ENCODE measurements at regions not wholly inside any gene's neighbourhood (a gene's known extent, or its start where the extent isn't known, plus 50 kb on each side); places are given as distances from the start of the nearest gene placed in this dataset.

DNA sequence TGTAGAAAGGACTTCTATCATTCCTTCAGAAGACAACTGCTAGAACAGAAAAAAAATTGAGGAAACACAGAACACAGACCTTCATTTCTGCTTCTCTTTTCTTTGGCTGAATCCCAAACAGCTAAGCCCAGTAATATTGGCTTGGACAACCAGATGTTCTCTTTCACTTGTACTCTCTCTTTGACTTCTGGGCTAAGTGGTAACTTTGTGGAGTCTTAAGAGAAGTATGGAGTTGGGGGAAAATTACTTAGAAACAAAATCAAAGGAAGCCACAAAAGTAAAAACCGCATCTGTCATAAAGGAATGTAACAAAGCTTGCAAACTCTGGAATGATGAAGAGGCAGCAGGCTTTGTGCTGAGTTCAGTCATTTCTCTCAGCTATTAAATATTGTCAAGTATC, 587.5 kb downstream of the CBLN4 start:
- H3K36me3 Mint-ChIP-seq (ENCODE audit: insufficient read depth in 1 of 3, low read depth in 3 of 3), result peaks cover 3 to 14% (median 3%) of the 10 kb centered on the region in 3 experiments; a peak in 5 of 7 replicates
- WGBS (ENCODE audit: extremely low coverage, insufficient read length, low lambda C conversion rate), result no CpG with 5 or more reads among the region's 1 CpG
- TF ChIP-seq, protein P1, sequence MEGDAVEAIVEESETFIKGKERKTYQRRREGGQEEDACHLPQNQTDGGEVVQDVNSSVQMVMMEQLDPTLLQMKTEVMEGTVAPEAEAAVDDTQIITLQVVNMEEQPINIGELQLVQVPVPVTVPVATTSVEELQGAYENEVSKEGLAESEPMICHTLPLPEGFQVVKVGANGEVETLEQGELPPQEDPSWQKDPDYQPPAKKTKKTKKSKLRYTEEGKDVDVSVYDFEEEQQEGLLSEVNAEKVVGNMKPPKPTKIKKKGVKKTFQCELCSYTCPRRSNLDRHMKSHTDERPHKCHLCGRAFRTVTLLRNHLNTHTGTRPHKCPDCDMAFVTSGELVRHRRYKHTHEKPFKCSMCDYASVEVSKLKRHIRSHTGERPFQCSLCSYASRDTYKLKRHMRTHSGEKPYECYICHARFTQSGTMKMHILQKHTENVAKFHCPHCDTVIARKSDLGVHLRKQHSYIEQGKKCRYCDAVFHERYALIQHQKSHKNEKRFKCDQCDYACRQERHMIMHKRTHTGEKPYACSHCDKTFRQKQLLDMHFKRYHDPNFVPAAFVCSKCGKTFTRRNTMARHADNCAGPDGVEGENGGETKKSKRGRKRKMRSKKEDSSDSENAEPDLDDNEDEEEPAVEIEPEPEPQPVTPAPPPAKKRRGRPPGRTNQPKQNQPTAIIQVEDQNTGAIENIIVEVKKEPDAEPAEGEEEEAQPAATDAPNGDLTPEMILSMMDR (conservative IDR thresholded peaks at IDR 0.05), result no peak

More for the DNA sequence above, 587.5 kb downstream of the CBLN4 start:
- no peak overlapping the region for H4K5ac ChIP-seq (ENCODE audit: insufficient read length, low read depth, low read length)
- H3K23ac ChIP-seq (ENCODE audit: insufficient read length, low read depth, low read length), result no peak overlapping the region
- peaks cover 16 to 28% of the 10 kb centered on the region in 2 experiments for H3K4me1 Mint-ChIP-seq
- H3K14ac ChIP-seq (ENCODE audit: insufficient read depth, low read length), result no peak overlapping the region
- peaks cover 6% of the 10 kb centered on the region; the same call in 1 of the 2 replicates for H3K4me1 ChIP-seq (ENCODE audit: insufficient read depth, low read length)
- H3K27ac ChIP-seq (ENCODE audit: insufficient read length, low read depth, low read length), result no peak overlapping the region
- H3K23me2 ChIP-seq (ENCODE audit: insufficient read length, low read depth, low read length, poor library complexity, severe bottlenecking), result no peaks in the 10 kb centered on the region
- H3K9me3 ChIP-seq (ENCODE audit: control insufficient read depth, low read depth, low read length), result no peaks in the 10 kb centered on the region
- no peaks in the 10 kb centered on the region for H3K79me1 ChIP-seq (ENCODE audit: insufficient read depth, low read depth, low read length, poor library complexity, severe bottlenecking)
- no peak overlapping the region for H3K56ac ChIP-seq (ENCODE audit: insufficient read length, low read depth, low read length)
- no peak overlapping the region for H2BK12ac ChIP-seq (ENCODE audit: insufficient read length, low read depth, low read length)
- H4K20me1 ChIP-seq (ENCODE audit: control insufficient read depth, insufficient read depth, insufficient read length), result no peaks in the 10 kb centered on the region
- no peak overlapping the region for H3K4ac ChIP-seq (ENCODE audit: low read depth, low read length)
- no peak overlapping the region for H2AFZ ChIP-seq (ENCODE audit: low read length)
- H3K9me3 Mint-ChIP-seq, result peaks cover 8 to 14% of the 10 kb centered on the region in 2 experiments
- no peak overlapping the region for H3K4me3 Mint-ChIP-seq
- DNase-seq, result no peak
- no peak overlapping the region for H3K9ac ChIP-seq (ENCODE audit: extremely low read depth, insufficient read length, low read length)
- no peaks in the 10 kb centered on the region for H3K27me3 ChIP-seq (ENCODE audit: insufficient read depth, low read length)
- H3K27me3 Mint-ChIP-seq (ENCODE audit: low read depth), result no peaks in the 10 kb centered on the region
- H3K4me2 ChIP-seq (ENCODE audit: insufficient read depth, insufficient read length, low read length), result no peak overlapping the region
- H3K27ac Mint-ChIP-seq, result no peak overlapping the region
- no peak overlapping the region for H3K18ac ChIP-seq (ENCODE audit: insufficient read length, low read depth, low read length)
- no peak overlapping the region for H2BK15ac ChIP-seq (ENCODE audit: low read depth, low read length)
- no peak overlapping the region for H2BK5ac ChIP-seq (ENCODE audit: insufficient read length, low read length)
- no peak overlapping the region for H4K8ac ChIP-seq (replicated peaks; ENCODE audit: insufficient read length, low read depth, low read length)
- H2BK120ac ChIP-seq (ENCODE audit: low read depth, low read length, poor library complexity, severe bottlenecking), result no peak overlapping the region
- no peak overlapping the region for H2AK5ac ChIP-seq (ENCODE audit: insufficient read length, low read length)
- no peaks in the 10 kb centered on the region for H3K79me2 ChIP-seq (ENCODE audit: insufficient read depth, low read length)
- no peak overlapping the region for H2BK20ac ChIP-seq (ENCODE audit: low read depth, low read length, poor library complexity, severe bottlenecking)
- no peak overlapping the region for H4K91ac ChIP-seq (ENCODE audit: insufficient read length, low read depth, low read length)
- no peak overlapping the region for H3T11ph ChIP-seq (ENCODE audit: low read length)

Measured in H9 (cell line).